Gastroesophageal sphincter (tissue), 4 donors: ENCODE measurements at regions not wholly inside any gene's neighbourhood (a gene's known extent, or its start where the extent isn't known, plus 50 kb on each side); places are given as distances from the start of the nearest gene placed in this dataset.
"Not testable (repeated sequence)": the region's sequence is repeated elsewhere in the genome, so short reads cannot be mapped to it uniquely, and the experiment has no call there.

Experiments used
- ATAC-seq: fragments of 150-250 bp; one replicate; pipeline ENCODE4 v1.9.1; 2016; ENCODE audit warnings: mild to moderate bottlenecking, moderate library complexity
- H3K27ac ChIP-seq, 4 donors: fragments of 200-600 bp; sonication (generic) in 3 of 4; 1 replicate in 3 of 4; 2 replicates in 1 of 4; pipeline ENCODE4 v1.5.1; 2016 to 2019
- H3K27me3 ChIP-seq: fragments of 200-600 bp; sonication (generic); one replicate; pipeline ENCODE4 v1.5.1; 2019
- H3K36me3 ChIP-seq, 2 donors: fragments of 200-600 bp; sonication (generic); one replicate each; pipeline ENCODE4 v1.5.1; 2019; ENCODE audit warnings: control low read depth in 1 of 2
- H3K4me1 ChIP-seq, 3 donors: fragments of 200-600 bp; sonication (generic); 1 replicate in 2 of 3; 2 replicates in 1 of 3; pipeline ENCODE4 v1.5.1; 2016 to 2019; ENCODE audit warnings: control low read depth in 2 of 3
- H3K4me3 ChIP-seq, 2 donors: fragments of 200-600 bp; sonication (generic); one replicate each; pipeline ENCODE4 v1.5.1; 2019; ENCODE audit warnings: mild to moderate bottlenecking in 1 of 2, moderate library complexity in 1 of 2
- H3K9me3 ChIP-seq, 3 donors: fragments of 200-600 bp; sonication (generic); one replicate each; pipeline ENCODE4 v1.5.1; 2017 to 2019; ENCODE audit warnings: control low read depth in 2 of 3
- EP300 ChIP-seq: sonication (generic); formaldehyde crosslinking; IDR thresholded peaks from one replicate; pipeline ENCODE4 v1.6.1; 2017; ENCODE audit warnings: antibody characterized with exemption, mild to moderate bottlenecking
- POLR2A ChIP-seq, 2 donors: fragments of 450-650 bp; IDR thresholded peaks; one replicate each; pipeline ENCODE4 v1.6.1; 2017; ENCODE audit warnings: antibody characterized with exemption in 2 of 2, mild to moderate bottlenecking in 2 of 2, moderate library complexity in 1 of 2
- POLR2AphosphoS5 ChIP-seq: sonication (generic); formaldehyde crosslinking; IDR thresholded peaks from one replicate; pipeline ENCODE4 v1.6.1; 2017; ENCODE audit warnings: antibody characterized with exemption
- WGBS, 2 donors: methylation state at CpG; one replicate each; pipeline ENCODE4 v1.1.5; 2018; ENCODE audit warnings: low coverage in 1 of 2; 5-methylcytosine and 5-hydroxymethylcytosine counted together
- TF ChIP-seq, protein P1 (sequence below), 4 experiments: fragments of 200-600 bp in 2 of 4; fragments of 450-650 bp in 2 of 4; sonication (generic) in 1 of 4; IDR thresholded peaks; one replicate each; pipeline ENCODE4 v1.5.1; 2017 to 2019; ENCODE audit warnings: antibody characterized with exemption in 4 of 4, mild to moderate bottlenecking in 2 of 4, moderate library complexity in 2 of 4

- TF ChIP-seq POLR2A (IDR thresholded peaks at IDR 0.05) (no peak), EP300 (no peak), POLR2AphosphoS5 (no peak)
- TF ChIP-seq, protein P1, sequence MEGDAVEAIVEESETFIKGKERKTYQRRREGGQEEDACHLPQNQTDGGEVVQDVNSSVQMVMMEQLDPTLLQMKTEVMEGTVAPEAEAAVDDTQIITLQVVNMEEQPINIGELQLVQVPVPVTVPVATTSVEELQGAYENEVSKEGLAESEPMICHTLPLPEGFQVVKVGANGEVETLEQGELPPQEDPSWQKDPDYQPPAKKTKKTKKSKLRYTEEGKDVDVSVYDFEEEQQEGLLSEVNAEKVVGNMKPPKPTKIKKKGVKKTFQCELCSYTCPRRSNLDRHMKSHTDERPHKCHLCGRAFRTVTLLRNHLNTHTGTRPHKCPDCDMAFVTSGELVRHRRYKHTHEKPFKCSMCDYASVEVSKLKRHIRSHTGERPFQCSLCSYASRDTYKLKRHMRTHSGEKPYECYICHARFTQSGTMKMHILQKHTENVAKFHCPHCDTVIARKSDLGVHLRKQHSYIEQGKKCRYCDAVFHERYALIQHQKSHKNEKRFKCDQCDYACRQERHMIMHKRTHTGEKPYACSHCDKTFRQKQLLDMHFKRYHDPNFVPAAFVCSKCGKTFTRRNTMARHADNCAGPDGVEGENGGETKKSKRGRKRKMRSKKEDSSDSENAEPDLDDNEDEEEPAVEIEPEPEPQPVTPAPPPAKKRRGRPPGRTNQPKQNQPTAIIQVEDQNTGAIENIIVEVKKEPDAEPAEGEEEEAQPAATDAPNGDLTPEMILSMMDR (IDR thresholded peaks at IDR 0.05), result no peak
- Histone ChIP-seq H3K9me3 (no peaks in the 10 kb centered on the region), H3K36me3 (no peaks in the 10 kb centered on the region), H3K4me3 (no peak overlapping the region), H3K4me1 (no peaks in the 10 kb centered on the region), H3K27ac (no peak overlapping the region), H3K27me3 (no peaks in the 10 kb centered on the region)
- 100% methylated on average over 1 of the region's 1 CpG; no CpG with 5 or more reads in 1 of the 2 donors for WGBS, 2 donors
- ATAC-seq, result no peak
Measured at GRCh38 chr5:145396888-145397287, 438.3 kb downstream of the PRELID2 start.

- not testable (repeated sequence) for H3K36me3 ChIP-seq, H3K4me3 ChIP-seq, ATAC-seq, H3K27ac ChIP-seq, H3K27me3 ChIP-seq, H3K4me1 ChIP-seq, H3K9me3 ChIP-seq
- WGBS, 2 donors, result 91% methylated on average over 4 of the region's 7 CpGs; no CpG with 5 or more reads in 1 of the 2 donors
Measured at GRCh38 chr5:145395151-145395550, 440.0 kb downstream of the PRELID2 start.

DNA sequence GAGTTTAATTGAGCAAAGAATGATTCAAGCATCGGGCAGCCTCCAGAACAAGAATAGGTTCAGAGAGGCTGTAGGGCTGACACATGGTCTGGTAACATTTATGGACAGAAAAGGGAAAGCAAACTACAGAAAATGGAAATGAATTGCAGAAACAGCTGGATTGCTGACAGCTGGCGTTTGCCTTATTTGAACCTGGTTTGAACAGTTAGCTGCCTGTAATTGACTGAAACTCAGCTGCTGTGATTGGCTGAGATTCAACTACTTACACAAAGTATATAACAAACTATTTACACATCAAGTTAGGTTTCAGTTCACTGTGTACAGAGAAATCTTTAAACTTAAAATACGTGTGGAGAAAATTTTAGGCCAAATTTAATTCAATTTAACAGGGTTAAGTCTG is 441.7 kb downstream of the PRELID2 start:
- no peak overlapping the region for H3K27ac ChIP-seq
- H3K4me1 ChIP-seq, result no peaks in the 10 kb centered on the region
- no peaks in the 10 kb centered on the region for H3K27me3 ChIP-seq
- TF ChIP-seq, protein P1 (IDR thresholded peaks at IDR 0.05), result no peak
- TF ChIP-seq POLR2A (IDR thresholded peaks at IDR 0.05), result no peak
- no peaks in the 10 kb centered on the region for H3K36me3 ChIP-seq
- no peak overlapping the region for H3K4me3 ChIP-seq
- ATAC-seq, result no peak
- WGBS, 2 donors, result 48 to 70% methylated on average over 2 to 3 of the region's 3 CpGs
- H3K9me3 ChIP-seq, result no peaks in the 10 kb centered on the region

DNA sequence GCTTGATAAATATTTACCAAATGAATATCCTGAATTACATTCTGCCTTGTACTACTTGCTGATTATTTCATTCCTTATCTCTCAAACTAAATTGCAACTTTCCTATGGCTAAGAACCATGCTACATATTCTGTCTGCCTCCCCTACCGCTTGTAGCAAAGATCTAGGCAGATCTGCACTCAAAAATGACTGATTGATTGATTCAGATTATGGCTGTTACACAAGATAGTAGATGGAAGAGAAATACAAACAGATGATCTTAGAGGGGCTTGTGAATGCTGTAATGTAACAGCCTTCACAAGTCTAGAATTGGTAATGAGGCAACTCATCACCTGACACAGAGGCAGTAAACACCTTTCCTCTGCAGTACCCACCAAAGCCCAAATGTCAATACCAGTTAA is 446.1 kb downstream of the PRELID2 start:
- no peak for TF ChIP-seq EP300
- TF ChIP-seq POLR2AphosphoS5, result no peak
- TF ChIP-seq, protein P1 (IDR thresholded peaks at IDR 0.05), result no peak
- no peak for TF ChIP-seq POLR2A (IDR thresholded peaks at IDR 0.05)
- no peak overlapping the region for H3K27ac ChIP-seq
- H3K36me3 ChIP-seq, result no peaks in the 10 kb centered on the region
- H3K9me3 ChIP-seq, result no peaks in the 10 kb centered on the region
- no peaks in the 10 kb centered on the region for H3K27me3 ChIP-seq
- ATAC-seq, result no peak
- no peaks in the 10 kb centered on the region for H3K4me1 ChIP-seq
- H3K4me3 ChIP-seq, result no peak overlapping the region
- 33% methylated on average over 1 of the region's 1 CpG; no CpG with 5 or more reads in 1 of the 2 donors for WGBS, 2 donors

DNA sequence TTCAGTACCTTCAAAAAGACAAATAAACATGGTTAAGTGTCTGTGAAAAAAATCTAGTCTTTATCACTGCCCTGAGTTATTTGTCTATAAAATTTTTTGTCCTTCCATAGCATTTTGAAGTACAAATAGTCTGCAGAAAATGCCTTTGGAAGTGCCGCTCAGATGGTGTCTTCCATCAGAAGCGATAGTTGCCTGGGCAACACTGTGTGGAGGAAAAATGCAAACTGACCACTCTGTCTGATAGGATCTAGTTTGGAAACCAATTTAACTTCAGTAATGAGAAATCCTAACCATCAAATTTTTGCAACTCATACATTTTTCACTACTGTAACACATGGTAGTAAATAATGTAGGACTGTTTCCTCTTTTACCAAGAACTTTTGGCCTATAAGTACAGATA is 449.9 kb downstream of the PRELID2 start:
- H3K4me3 ChIP-seq, result no peak overlapping the region
- peaks cover 0 to 8% (median 0%) of the 10 kb centered on the region in 3 donors for H3K9me3 ChIP-seq
- no peak for ATAC-seq
- H3K36me3 ChIP-seq, result peaks cover 0 to 7% of the 10 kb centered on the region in 2 donors
- WGBS, 2 donors, result 90% methylated on average over 2 of the region's 2 CpGs; no CpG with 5 or more reads in 1 of the 2 donors
- H3K27me3 ChIP-seq, result no peaks in the 10 kb centered on the region
- TF ChIP-seq, protein P1 (IDR thresholded peaks at IDR 0.05), result no peak
- TF ChIP-seq POLR2AphosphoS5, result no peak
- no peak for TF ChIP-seq EP300
- TF ChIP-seq POLR2A (IDR thresholded peaks at IDR 0.05), result no peak
- H3K4me1 ChIP-seq, result no peaks in the 10 kb centered on the region
- H3K27ac ChIP-seq, result no peak overlapping the region
